ENCODE measurements at regions not wholly inside any gene's neighbourhood (a gene's known extent, or its start where the extent isn't known, plus 50 kb on each side); places are given as distances from the start of the nearest gene placed in this dataset.
A peak's percentile ranks its signal among the peaks of the same experiment; 100 is the strongest.

DNA sequence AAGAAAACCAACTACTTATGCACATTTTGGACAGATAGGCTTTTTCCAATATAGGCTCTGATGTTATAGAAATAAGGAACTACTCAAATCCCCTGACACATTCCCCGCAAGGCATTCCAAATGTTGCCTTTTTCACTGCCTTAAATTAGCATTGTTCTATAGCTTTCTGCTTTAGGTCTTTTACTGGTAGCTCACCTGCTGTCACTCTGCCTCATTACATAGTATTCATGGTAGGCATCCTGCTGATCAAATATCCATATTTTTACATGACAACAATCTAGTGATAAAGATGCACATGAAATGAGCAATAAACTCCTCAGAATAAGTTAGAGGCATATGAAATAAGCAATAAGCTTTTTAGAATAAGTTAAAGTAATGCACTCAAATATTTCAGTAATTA, 542.7 kb downstream of the FAM133A start:
- H3K9ac ChIP-seq (ENCODE audit: insufficient read depth in 1 of 2, low read length in 2 of 2), result no peak overlapping the region
- no peak for ATAC-seq (ENCODE audit: insufficient read depth, low FRiP score)
- H3K9me3 ChIP-seq (ENCODE audit: control insufficient read depth in 4 of 4, insufficient read depth in 3 of 4, low read length in 3 of 4), result no peaks in the 10 kb centered on the region
- H3K27ac ChIP-seq (ENCODE audit: low read depth in 1 of 2, low read length in 1 of 2), result no peak overlapping the region
- H3K4me3 ChIP-seq, result no peak overlapping the region
- H3K4me1 ChIP-seq (ENCODE audit: control insufficient read depth in 5 of 5, insufficient read depth in 5 of 5, low read length in 5 of 5), result no peaks in the 10 kb centered on the region
- H3K27me3 ChIP-seq (ENCODE audit: control insufficient read depth in 3 of 3, insufficient read depth in 3 of 3, low read length in 2 of 3), result peaks cover 0 to 26% (median 2%) of the 10 kb centered on the region in 3 donors
- TF ChIP-seq, protein P1, sequence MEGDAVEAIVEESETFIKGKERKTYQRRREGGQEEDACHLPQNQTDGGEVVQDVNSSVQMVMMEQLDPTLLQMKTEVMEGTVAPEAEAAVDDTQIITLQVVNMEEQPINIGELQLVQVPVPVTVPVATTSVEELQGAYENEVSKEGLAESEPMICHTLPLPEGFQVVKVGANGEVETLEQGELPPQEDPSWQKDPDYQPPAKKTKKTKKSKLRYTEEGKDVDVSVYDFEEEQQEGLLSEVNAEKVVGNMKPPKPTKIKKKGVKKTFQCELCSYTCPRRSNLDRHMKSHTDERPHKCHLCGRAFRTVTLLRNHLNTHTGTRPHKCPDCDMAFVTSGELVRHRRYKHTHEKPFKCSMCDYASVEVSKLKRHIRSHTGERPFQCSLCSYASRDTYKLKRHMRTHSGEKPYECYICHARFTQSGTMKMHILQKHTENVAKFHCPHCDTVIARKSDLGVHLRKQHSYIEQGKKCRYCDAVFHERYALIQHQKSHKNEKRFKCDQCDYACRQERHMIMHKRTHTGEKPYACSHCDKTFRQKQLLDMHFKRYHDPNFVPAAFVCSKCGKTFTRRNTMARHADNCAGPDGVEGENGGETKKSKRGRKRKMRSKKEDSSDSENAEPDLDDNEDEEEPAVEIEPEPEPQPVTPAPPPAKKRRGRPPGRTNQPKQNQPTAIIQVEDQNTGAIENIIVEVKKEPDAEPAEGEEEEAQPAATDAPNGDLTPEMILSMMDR (IDR thresholded peaks at IDR 0.05; ENCODE audit: control extremely low read depth, extremely low read depth), result no peak
- DNase-seq, result no peak
- no peaks in the 10 kb centered on the region for H3K36me3 ChIP-seq (ENCODE audit: control insufficient read depth in 4 of 4, insufficient read depth in 4 of 4, low read length in 4 of 4)
- WGBS, 2 donors, result 52 to 73% methylated on average over 1 of the region's 1 CpG

DNA sequence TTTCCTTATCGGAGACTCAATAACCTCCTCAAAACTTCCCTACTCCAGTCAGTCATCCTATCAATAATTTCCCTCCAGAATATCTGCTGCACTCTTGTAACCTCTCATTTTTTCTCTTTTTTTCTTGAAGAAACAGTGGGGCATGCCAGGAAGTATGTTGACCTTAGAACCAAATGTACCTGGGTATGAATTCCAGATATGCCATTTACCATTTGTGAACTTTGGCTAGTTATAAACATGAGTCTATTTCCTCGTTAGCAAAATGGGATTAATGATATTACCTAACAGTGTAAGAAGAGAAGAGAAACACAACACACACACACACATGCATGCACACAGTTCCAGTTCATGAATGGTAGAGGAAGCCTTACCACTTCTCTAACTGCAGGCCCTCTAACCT, 578.2 kb downstream of the FAM133A start:
- Histone ChIP-seq H3K4me1 (ENCODE audit: control insufficient read depth in 5 of 5, insufficient read depth in 5 of 5, low read length in 5 of 5) (no peaks in the 10 kb centered on the region), H3K4me3 (no peak overlapping the region), H3K27me3 (ENCODE audit: control insufficient read depth in 3 of 3, insufficient read depth in 3 of 3, low read length in 2 of 3) (peaks cover 0 to 11% (median 0%) of the 10 kb centered on the region in 3 donors), H3K9ac (ENCODE audit: insufficient read depth in 1 of 2, low read length in 2 of 2) (no peak overlapping the region), H3K9me3 (ENCODE audit: control insufficient read depth in 4 of 4, insufficient read depth in 3 of 4, low read length in 3 of 4) (peaks cover 0 to 3% (median 0%) of the 10 kb centered on the region in 4 donors), H3K27ac (ENCODE audit: low read depth in 1 of 2, low read length in 1 of 2) (no peak overlapping the region), H3K36me3 (ENCODE audit: control insufficient read depth in 4 of 4, insufficient read depth in 4 of 4, low read length in 4 of 4) (no peaks in the 10 kb centered on the region)
- no peak for DNase-seq
- 76 to 77% methylated on average over 2 of the region's 2 CpGs for WGBS, 2 donors
- TF ChIP-seq, protein P1 (IDR thresholded peaks at IDR 0.05; ENCODE audit: control extremely low read depth, extremely low read depth), result no peak
- no peak for ATAC-seq (ENCODE audit: insufficient read depth, low FRiP score)

DNA sequence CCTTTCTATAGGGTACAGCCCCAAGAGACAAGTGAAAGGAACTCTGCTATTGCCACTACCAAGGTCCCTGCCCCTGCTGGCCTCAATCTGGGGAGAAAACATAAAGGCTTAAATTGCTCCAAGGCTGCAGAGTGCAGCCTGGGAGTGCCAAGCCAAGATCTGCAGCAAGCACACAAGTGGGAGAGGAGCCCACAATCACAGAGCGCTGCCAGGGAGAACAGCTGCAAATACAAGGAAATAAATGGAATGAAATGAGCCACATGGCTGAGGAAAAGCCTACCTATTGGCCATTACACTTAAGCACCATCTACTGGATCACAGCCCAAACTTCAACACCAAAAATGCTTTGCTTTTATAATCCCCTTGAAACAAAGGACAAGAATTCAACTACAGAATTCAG, 582.4 kb downstream of the FAM133A start:
- TF ChIP-seq, protein P1 (IDR thresholded peaks at IDR 0.05; ENCODE audit: control extremely low read depth, extremely low read depth), result no peak
- no peaks in the 10 kb centered on the region for H3K36me3 ChIP-seq (ENCODE audit: control insufficient read depth in 4 of 4, insufficient read depth in 4 of 4, low read length in 4 of 4)
- ATAC-seq (ENCODE audit: insufficient read depth, low FRiP score), result no peak
- H3K27ac ChIP-seq (ENCODE audit: low read depth in 1 of 2, low read length in 1 of 2), result no peak overlapping the region
- DNase-seq, result peak in 2 of 3 donors; percentile 0
- WGBS, 2 donors, result 55 to 73% methylated on average over 1 of the region's 1 CpG
- H3K4me3 ChIP-seq, result no peak overlapping the region
- H3K9me3 ChIP-seq (ENCODE audit: control insufficient read depth in 4 of 4, insufficient read depth in 3 of 4, low read length in 3 of 4), result peaks cover 0 to 6% (median 0%) of the 10 kb centered on the region in 4 donors
- H3K27me3 ChIP-seq (ENCODE audit: control insufficient read depth in 3 of 3, insufficient read depth in 3 of 3, low read length in 2 of 3), result no peaks in the 10 kb centered on the region
- no peaks in the 10 kb centered on the region for H3K4me1 ChIP-seq (ENCODE audit: control insufficient read depth in 5 of 5, insufficient read depth in 5 of 5, low read length in 5 of 5)
- no peak overlapping the region for H3K9ac ChIP-seq (ENCODE audit: insufficient read depth in 1 of 2, low read length in 2 of 2)

DNA sequence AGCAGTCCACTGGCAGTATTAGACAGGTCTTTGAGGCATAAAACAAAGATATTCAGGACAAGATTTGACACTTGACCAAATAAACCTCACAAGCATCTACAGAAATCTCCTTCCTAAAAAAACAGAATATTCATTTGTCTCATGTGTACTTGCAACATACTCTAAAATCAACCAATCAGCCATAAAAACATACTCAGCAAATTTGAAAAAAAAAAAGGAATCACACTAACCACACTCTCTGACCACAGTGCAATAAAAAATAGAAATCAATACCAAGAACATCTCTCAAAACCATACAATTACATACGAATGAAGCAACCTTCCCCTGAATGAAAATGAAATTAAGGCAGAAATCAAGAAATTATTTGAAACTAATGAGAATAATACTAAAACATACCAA, 591.3 kb downstream of the FAM133A start:
- 74 to 82% methylated on average over 1 of the region's 1 CpG for WGBS, 2 donors
- no peak overlapping the region for H3K9ac ChIP-seq (ENCODE audit: insufficient read depth in 1 of 2, low read length in 2 of 2)
- no peak overlapping the region for H3K4me3 ChIP-seq
- no peaks in the 10 kb centered on the region for H3K4me1 ChIP-seq (ENCODE audit: control insufficient read depth in 5 of 5, insufficient read depth in 5 of 5, low read length in 5 of 5)
- TF ChIP-seq, protein P1 (IDR thresholded peaks at IDR 0.05; ENCODE audit: control extremely low read depth, extremely low read depth), result no peak
- DNase-seq (no peak), ATAC-seq (ENCODE audit: insufficient read depth, low FRiP score) (no peak)
- no peaks in the 10 kb centered on the region for H3K9me3 ChIP-seq (ENCODE audit: control insufficient read depth in 4 of 4, insufficient read depth in 3 of 4, low read length in 3 of 4)
- no peak overlapping the region for H3K27ac ChIP-seq (ENCODE audit: low read depth in 1 of 2, low read length in 1 of 2)
- no peaks in the 10 kb centered on the region for H3K36me3 ChIP-seq (ENCODE audit: control insufficient read depth in 4 of 4, insufficient read depth in 4 of 4, low read length in 4 of 4)
- H3K27me3 ChIP-seq (ENCODE audit: control insufficient read depth in 3 of 3, insufficient read depth in 3 of 3, low read length in 2 of 3), result peaks cover 0 to 3% (median 0%) of the 10 kb centered on the region in 3 donors

Measured in lung (tissue), 11 donors.